ENCODE measurements at regions not wholly inside any gene's neighbourhood (a gene's known extent, or its start where the extent isn't known, plus 50 kb on each side); places are given as distances from the start of the nearest gene placed in this dataset.

DNA sequence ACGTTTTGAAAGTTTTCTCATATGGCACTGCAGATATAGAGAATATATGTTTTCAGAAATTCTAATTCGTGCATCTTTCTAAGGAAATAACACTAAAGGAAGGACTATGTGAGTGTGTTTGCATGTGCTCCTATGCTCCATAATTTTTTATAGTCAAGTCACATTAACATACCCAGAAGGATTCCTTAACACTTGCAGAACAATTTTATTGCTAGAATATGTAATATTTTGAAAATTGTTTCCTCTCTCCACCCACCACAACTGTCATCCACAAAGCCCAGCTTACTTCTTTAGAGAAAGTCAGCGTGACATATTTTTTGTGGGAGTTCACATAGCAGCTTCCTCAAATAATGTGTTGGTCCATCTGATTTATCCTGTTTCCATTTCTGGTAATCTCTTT is 604.6 kb upstream of the MGAT4C start:
- TF ChIP-seq, protein P1, sequence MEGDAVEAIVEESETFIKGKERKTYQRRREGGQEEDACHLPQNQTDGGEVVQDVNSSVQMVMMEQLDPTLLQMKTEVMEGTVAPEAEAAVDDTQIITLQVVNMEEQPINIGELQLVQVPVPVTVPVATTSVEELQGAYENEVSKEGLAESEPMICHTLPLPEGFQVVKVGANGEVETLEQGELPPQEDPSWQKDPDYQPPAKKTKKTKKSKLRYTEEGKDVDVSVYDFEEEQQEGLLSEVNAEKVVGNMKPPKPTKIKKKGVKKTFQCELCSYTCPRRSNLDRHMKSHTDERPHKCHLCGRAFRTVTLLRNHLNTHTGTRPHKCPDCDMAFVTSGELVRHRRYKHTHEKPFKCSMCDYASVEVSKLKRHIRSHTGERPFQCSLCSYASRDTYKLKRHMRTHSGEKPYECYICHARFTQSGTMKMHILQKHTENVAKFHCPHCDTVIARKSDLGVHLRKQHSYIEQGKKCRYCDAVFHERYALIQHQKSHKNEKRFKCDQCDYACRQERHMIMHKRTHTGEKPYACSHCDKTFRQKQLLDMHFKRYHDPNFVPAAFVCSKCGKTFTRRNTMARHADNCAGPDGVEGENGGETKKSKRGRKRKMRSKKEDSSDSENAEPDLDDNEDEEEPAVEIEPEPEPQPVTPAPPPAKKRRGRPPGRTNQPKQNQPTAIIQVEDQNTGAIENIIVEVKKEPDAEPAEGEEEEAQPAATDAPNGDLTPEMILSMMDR (IDR thresholded peaks at IDR 0.05): no peak
- no peak for TF ChIP-seq POLR2AphosphoS5 (IDR thresholded peaks at IDR 0.05)

Data from prostate gland (tissue), 2 donors.